ENCODE measurements at regions not wholly inside any gene's neighbourhood (a gene's known extent, or its start where the extent isn't known, plus 50 kb on each side); places are given as distances from the start of the nearest gene placed in this dataset.

GRCh38 chr6:134446218-134446848 is 128.4 kb upstream of the SGK1 start:
- DNase-seq: no peak
- Histone ChIP-seq H3K79me1 (ENCODE audit: low read length) (no peaks in the 10 kb centered on the region), H3K4me2 (ENCODE audit: low read length) (no peak overlapping the region), H3K9me3 (ENCODE audit: insufficient read depth, low read depth, low read length) (no peaks in the 10 kb centered on the region), H4K8ac (ENCODE audit: low read depth, low read length) (no peak overlapping the region), H2BK120ac (ENCODE audit: insufficient read depth, low read length, poor library complexity) (no peak overlapping the region), H2BK12ac (ENCODE audit: low read length) (no peak overlapping the region), H3K14ac (ENCODE audit: low read length) (no peak overlapping the region), H3K36me3 (ENCODE audit: control insufficient read depth in 1 of 2, insufficient read depth in 2 of 2, low read length in 2 of 2) (no peaks in the 10 kb centered on the region), H3K4me1 (ENCODE audit: control insufficient read depth in 1 of 2, insufficient read depth in 2 of 2, low read length in 2 of 2) (no peaks in the 10 kb centered on the region), H3K79me2 (ENCODE audit: control insufficient read depth, insufficient read depth, low read length, poor library complexity) (no peaks in the 10 kb centered on the region), H2BK5ac (ENCODE audit: low read depth, low read length, poor library complexity) (no peak overlapping the region), H4K12ac (ENCODE audit: low read depth, low read length) (no peak overlapping the region), H3K23ac (ENCODE audit: low read length) (no peak overlapping the region), H3K27me3 (ENCODE audit: insufficient read depth, low read length) (no peaks in the 10 kb centered on the region), H2AK5ac (ENCODE audit: low read length) (no peak overlapping the region), H2AFZ (ENCODE audit: insufficient read depth, low read length, poor library complexity) (no peak overlapping the region), H3K4me3 (ENCODE audit: low read depth, low read length) (no peak overlapping the region), H3K9ac (ENCODE audit: low read length) (no peak overlapping the region), H4K91ac (ENCODE audit: low read depth, low read length) (no peak overlapping the region), H3K27ac (ENCODE audit: low read depth, low read length) (no peak overlapping the region), H3K18ac (ENCODE audit: low read length) (no peak overlapping the region), H3K4ac (ENCODE audit: low read depth, low read length) (no peak overlapping the region)
- WGBS (ENCODE audit: extremely low coverage, insufficient coverage, insufficient read length): no CpG with 5 or more reads among the region's 6 CpGs

GRCh38 chr6:134443009-134443408 is 125.1 kb upstream of the SGK1 start:
- Histone ChIP-seq H3K79me2 (ENCODE audit: control insufficient read depth, insufficient read depth, low read length, poor library complexity) (no peaks in the 10 kb centered on the region), H2AK5ac (ENCODE audit: low read length) (no peak overlapping the region), H4K8ac (ENCODE audit: low read depth, low read length) (no peak overlapping the region), H4K91ac (ENCODE audit: low read depth, low read length) (no peak overlapping the region), H3K79me1 (ENCODE audit: low read length) (no peaks in the 10 kb centered on the region), H3K9me3 (ENCODE audit: insufficient read depth, low read depth, low read length) (no peaks in the 10 kb centered on the region), H3K4me2 (ENCODE audit: low read length) (no peak overlapping the region), H3K27me3 (ENCODE audit: insufficient read depth, low read length) (no peaks in the 10 kb centered on the region), H2BK12ac (ENCODE audit: low read length) (no peak overlapping the region), H3K4me1 (ENCODE audit: control insufficient read depth in 1 of 2, insufficient read depth in 2 of 2, low read length in 2 of 2) (no peaks in the 10 kb centered on the region), H3K27ac (ENCODE audit: low read depth, low read length) (no peak overlapping the region), H3K23ac (ENCODE audit: low read length) (no peak overlapping the region), H3K14ac (ENCODE audit: low read length) (no peak overlapping the region), H3K4ac (ENCODE audit: low read depth, low read length) (no peak overlapping the region), H2BK5ac (ENCODE audit: low read depth, low read length, poor library complexity) (no peak overlapping the region), H3K18ac (ENCODE audit: low read length) (no peak overlapping the region), H3K4me3 (ENCODE audit: low read depth, low read length) (no peak overlapping the region), H4K12ac (ENCODE audit: low read depth, low read length) (no peak overlapping the region), H2AFZ (ENCODE audit: insufficient read depth, low read length, poor library complexity) (no peak overlapping the region), H2BK120ac (ENCODE audit: insufficient read depth, low read length, poor library complexity) (no peak overlapping the region), H3K36me3 (ENCODE audit: control insufficient read depth in 1 of 2, insufficient read depth in 2 of 2, low read length in 2 of 2) (no peaks in the 10 kb centered on the region), H3K9ac (ENCODE audit: low read length) (no peak overlapping the region)
- no CpG with 5 or more reads among the region's 4 CpGs for WGBS (ENCODE audit: extremely low coverage, insufficient coverage, insufficient read length)
- no peak for DNase-seq

GRCh38 chr6:134442073-134442472 is 124.2 kb upstream of the SGK1 start:
- no peak overlapping the region for H2AFZ ChIP-seq (ENCODE audit: insufficient read depth, low read length, poor library complexity)
- H2AK5ac ChIP-seq (ENCODE audit: low read length): no peak overlapping the region
- H3K79me2 ChIP-seq (ENCODE audit: control insufficient read depth, insufficient read depth, low read length, poor library complexity): no peaks in the 10 kb centered on the region
- DNase-seq: no peak
- H3K27me3 ChIP-seq (ENCODE audit: insufficient read depth, low read length): no peaks in the 10 kb centered on the region
- no peak overlapping the region for H4K12ac ChIP-seq (ENCODE audit: low read depth, low read length)
- no peak overlapping the region for H3K4ac ChIP-seq (ENCODE audit: low read depth, low read length)
- H3K4me3 ChIP-seq (ENCODE audit: low read depth, low read length): no peak overlapping the region
- H3K4me2 ChIP-seq (ENCODE audit: low read length): no peak overlapping the region
- H2BK5ac ChIP-seq (ENCODE audit: low read depth, low read length, poor library complexity): no peak overlapping the region
- no peaks in the 10 kb centered on the region for H3K4me1 ChIP-seq (ENCODE audit: control insufficient read depth in 1 of 2, insufficient read depth in 2 of 2, low read length in 2 of 2)
- no peak overlapping the region for H3K27ac ChIP-seq (ENCODE audit: low read depth, low read length)
- no peaks in the 10 kb centered on the region for H3K36me3 ChIP-seq (ENCODE audit: control insufficient read depth in 1 of 2, insufficient read depth in 2 of 2, low read length in 2 of 2)
- H4K91ac ChIP-seq (ENCODE audit: low read depth, low read length): no peak overlapping the region
- H3K79me1 ChIP-seq (ENCODE audit: low read length): no peaks in the 10 kb centered on the region
- no peak overlapping the region for H4K8ac ChIP-seq (ENCODE audit: low read depth, low read length)
- H3K18ac ChIP-seq (ENCODE audit: low read length): no peak overlapping the region
- H2BK12ac ChIP-seq (ENCODE audit: low read length): no peak overlapping the region
- no peak overlapping the region for H2BK120ac ChIP-seq (ENCODE audit: insufficient read depth, low read length, poor library complexity)
- H3K23ac ChIP-seq (ENCODE audit: low read length): no peak overlapping the region
- H3K14ac ChIP-seq (ENCODE audit: low read length): no peak overlapping the region
- H3K9me3 ChIP-seq (ENCODE audit: insufficient read depth, low read depth, low read length): no peaks in the 10 kb centered on the region
- H3K9ac ChIP-seq (ENCODE audit: low read length): no peak overlapping the region

- no peak overlapping the region for H3K4ac ChIP-seq (ENCODE audit: low read depth, low read length)
- H3K27me3 ChIP-seq (ENCODE audit: insufficient read depth, low read length): no peaks in the 10 kb centered on the region
- no peak overlapping the region for H3K27ac ChIP-seq (ENCODE audit: low read depth, low read length)
- no peak overlapping the region for H2BK5ac ChIP-seq (ENCODE audit: low read depth, low read length, poor library complexity)
- no peak overlapping the region for H2AFZ ChIP-seq (ENCODE audit: insufficient read depth, low read length, poor library complexity)
- H2BK12ac ChIP-seq (ENCODE audit: low read length): no peak overlapping the region
- no peaks in the 10 kb centered on the region for H3K79me1 ChIP-seq (ENCODE audit: low read length)
- H4K12ac ChIP-seq (ENCODE audit: low read depth, low read length): no peak overlapping the region
- no peak overlapping the region for H3K18ac ChIP-seq (ENCODE audit: low read length)
- H3K14ac ChIP-seq (ENCODE audit: low read length): no peak overlapping the region
- H3K36me3 ChIP-seq (ENCODE audit: control insufficient read depth in 1 of 2, insufficient read depth in 2 of 2, low read length in 2 of 2): no peaks in the 10 kb centered on the region
- no peak overlapping the region for H2AK5ac ChIP-seq (ENCODE audit: low read length)
- no peak overlapping the region for H3K4me3 ChIP-seq (ENCODE audit: low read depth, low read length)
- H4K91ac ChIP-seq (ENCODE audit: low read depth, low read length): no peak overlapping the region
- no peak overlapping the region for H4K8ac ChIP-seq (ENCODE audit: low read depth, low read length)
- H3K4me1 ChIP-seq (ENCODE audit: control insufficient read depth in 1 of 2, insufficient read depth in 2 of 2, low read length in 2 of 2): peaks cover 0 to 2% of the 10 kb centered on the region in 2 experiments
- H3K9me3 ChIP-seq (ENCODE audit: insufficient read depth, low read depth, low read length): no peaks in the 10 kb centered on the region
- WGBS (ENCODE audit: extremely low coverage, insufficient coverage, insufficient read length): no CpG with 5 or more reads among the region's 5 CpGs
- H3K79me2 ChIP-seq (ENCODE audit: control insufficient read depth, insufficient read depth, low read length, poor library complexity): no peaks in the 10 kb centered on the region
- DNase-seq: no peak
- H3K4me2 ChIP-seq (ENCODE audit: low read length): no peak overlapping the region
- H2BK120ac ChIP-seq (ENCODE audit: insufficient read depth, low read length, poor library complexity): peak overlapping the region; percentile 28
- H3K9ac ChIP-seq (ENCODE audit: low read length): no peak overlapping the region
- H3K23ac ChIP-seq (ENCODE audit: low read length): no peak overlapping the region
Observed at GRCh38 chr6:134438837-134439236, 120.9 kb upstream of the SGK1 start.
